ENCODE measurements at regions not wholly inside any gene's neighbourhood (a gene's known extent, or its start where the extent isn't known, plus 50 kb on each side); places are given as distances from the start of the nearest gene placed in this dataset.

- no peak for DNase-seq
- Mint-ChIP-seq H3K9me3 (peaks cover 0 to 19% (median 3%) of the 10 kb centered on the region in 7 donors), H3K4me1 (peaks cover 7% of the 10 kb centered on the region), H3K27me3 (ENCODE audit: low read depth in 3 of 3) (peaks cover 3% of the 10 kb centered on the region in 3 donors), H3K27ac (no peak overlapping the region), H3K36me3 (no peaks in the 10 kb centered on the region), H3K4me3 (no peak overlapping the region)
- H3K4me2 ChIP-seq (replicated peaks; ENCODE audit: extremely low read depth, low read length, poor library complexity, severe bottlenecking), result no peak overlapping the region
- H3K4me3 ChIP-seq (replicated peaks in 1 of 3; ENCODE audit: low read depth in 2 of 3, low read length in 3 of 3), result no peak overlapping the region
- intact Hi-C loops (cut with micrococcal nuclease), result no loop called here
- H3K27ac ChIP-seq (ENCODE audit: low read depth in 1 of 2, low read length in 2 of 2), result no peak overlapping the region
- H3K9me3 ChIP-seq (replicated peaks in 1 of 2; ENCODE audit: control insufficient read depth in 1 of 2, insufficient read depth in 1 of 2, low read length in 2 of 2), result no peaks in the 10 kb centered on the region
- H4K20me1 ChIP-seq (ENCODE audit: insufficient read depth, low read length), result no peaks in the 10 kb centered on the region
- 100% methylated on average over 2 of the region's 3 CpGs for WGBS (ENCODE audit: insufficient coverage)
- H2AFZ ChIP-seq (ENCODE audit: insufficient read depth, low read depth, low read length, poor library complexity, severe bottlenecking), result no peak overlapping the region
- H3K9ac ChIP-seq (ENCODE audit: insufficient read depth, low read length, poor library complexity, severe bottlenecking), result no peak overlapping the region
- H3K27me3 ChIP-seq (ENCODE audit: control insufficient read depth in 2 of 2, insufficient read depth in 2 of 2, low read length in 2 of 2), result no peaks in the 10 kb centered on the region
- H3K79me2 ChIP-seq (ENCODE audit: insufficient read depth, low read length), result no peaks in the 10 kb centered on the region
- no peaks in the 10 kb centered on the region for H3K36me3 ChIP-seq (replicated peaks in 1 of 2; ENCODE audit: control insufficient read depth in 1 of 2, insufficient read depth in 2 of 2, low read length in 2 of 2)
- H3K4me1 ChIP-seq (ENCODE audit: control insufficient read depth in 1 of 2, insufficient read depth in 2 of 2, low read length in 2 of 2), result peaks cover 4 to 7% of the 10 kb centered on the region in 2 donors
- TF ChIP-seq CTCF (IDR thresholded peaks at IDR 0.05), result no peak
These were observed 51.3 kb upstream of the TRERF1 start for GRCh38 chr6:42502990-42503389.

- peaks cover 3% of the 10 kb centered on the region in 3 donors for H3K27me3 Mint-ChIP-seq (ENCODE audit: low read depth in 3 of 3)
- no peaks in the 10 kb centered on the region for H4K20me1 ChIP-seq (ENCODE audit: insufficient read depth, low read length)
- TF ChIP-seq CTCF (IDR thresholded peaks at IDR 0.05), result no peak
- H3K4me3 ChIP-seq (replicated peaks in 1 of 3; ENCODE audit: low read depth in 2 of 3, low read length in 3 of 3), result no peak overlapping the region
- no peaks in the 10 kb centered on the region for H3K36me3 Mint-ChIP-seq
- H3K9ac ChIP-seq (ENCODE audit: insufficient read depth, low read length, poor library complexity, severe bottlenecking), result no peak overlapping the region
- no peaks in the 10 kb centered on the region for H3K36me3 ChIP-seq (replicated peaks in 1 of 2; ENCODE audit: control insufficient read depth in 1 of 2, insufficient read depth in 2 of 2, low read length in 2 of 2)
- intact Hi-C loops (cut with micrococcal nuclease), result no loop called here
- peaks cover 4 to 7% of the 10 kb centered on the region in 2 donors for H3K4me1 ChIP-seq (ENCODE audit: control insufficient read depth in 1 of 2, insufficient read depth in 2 of 2, low read length in 2 of 2)
- H3K27ac ChIP-seq (ENCODE audit: low read depth in 1 of 2, low read length in 2 of 2), result no peak overlapping the region
- H3K79me2 ChIP-seq (ENCODE audit: insufficient read depth, low read length), result no peaks in the 10 kb centered on the region
- H3K4me2 ChIP-seq (replicated peaks; ENCODE audit: extremely low read depth, low read length, poor library complexity, severe bottlenecking), result no peak overlapping the region
- no peak overlapping the region for H2AFZ ChIP-seq (ENCODE audit: insufficient read depth, low read depth, low read length, poor library complexity, severe bottlenecking)
- H3K9me3 Mint-ChIP-seq, result peaks cover 0 to 19% (median 4%) of the 10 kb centered on the region in 7 donors
- no peaks in the 10 kb centered on the region for H3K9me3 ChIP-seq (replicated peaks in 1 of 2; ENCODE audit: control insufficient read depth in 1 of 2, insufficient read depth in 1 of 2, low read length in 2 of 2)
- H3K27ac Mint-ChIP-seq, result no peak overlapping the region
- no peak overlapping the region for H3K4me3 Mint-ChIP-seq
- H3K27me3 ChIP-seq (ENCODE audit: control insufficient read depth in 2 of 2, insufficient read depth in 2 of 2, low read length in 2 of 2), result no peaks in the 10 kb centered on the region
- DNase-seq, result no peak
- H3K4me1 Mint-ChIP-seq, result peaks cover 5% of the 10 kb centered on the region
- WGBS (ENCODE audit: insufficient coverage), result no CpG with 5 or more reads among the region's 1 CpG
These were observed 50.4 kb upstream of the TRERF1 start for GRCh38 chr6:42502127-42502526.
